WTC11 (cell line): ENCODE measurements at regions not wholly inside any gene's neighbourhood (a gene's known extent, or its start where the extent isn't known, plus 50 kb on each side); places are given as distances from the start of the nearest gene placed in this dataset.

ENCODE experiments used
- CTCF ChIP-seq: fragments of 200-600 bp; IDR thresholded peaks from 2 replicates; pipeline ENCODE4 v1.8.0; 2022; ENCODE audit warnings: antibody characterized with exemption
- MXD4 ChIP-seq: fragments of 250-450 bp; sonication (Bioruptor Pico); IDR thresholded peaks from 2 replicates; pipeline ENCODE4 v1.8.0; 2021; ENCODE audit warnings: mild to moderate bottlenecking, moderate library complexity, borderline replicate concordance
- TF ChIP-seq, protein P1 (sequence below): sonication (generic); formaldehyde crosslinking; IDR thresholded peaks from 2 replicates; pipeline ENCODE4 v1.8.0; 2022; ENCODE audit warnings: mild to moderate bottlenecking, missing genetic modification reagents

GRCh38 chr22:19605508-19606331 is 81.5 kb upstream of the CLDN5 start:
- TF ChIP-seq CTCF (no peak), MXD4 (CRISPR knock-in tag) (no peak)
- TF ChIP-seq, protein P1, sequence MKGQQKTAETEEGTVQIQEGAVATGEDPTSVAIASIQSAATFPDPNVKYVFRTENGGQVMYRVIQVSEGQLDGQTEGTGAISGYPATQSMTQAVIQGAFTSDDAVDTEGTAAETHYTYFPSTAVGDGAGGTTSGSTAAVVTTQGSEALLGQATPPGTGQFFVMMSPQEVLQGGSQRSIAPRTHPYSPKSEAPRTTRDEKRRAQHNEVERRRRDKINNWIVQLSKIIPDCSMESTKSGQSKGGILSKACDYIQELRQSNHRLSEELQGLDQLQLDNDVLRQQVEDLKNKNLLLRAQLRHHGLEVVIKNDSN (CRISPR knock-in tag) = no peak
